ENCODE measurements at regions not wholly inside any gene's neighbourhood (a gene's known extent, or its start where the extent isn't known, plus 50 kb on each side); places are given as distances from the start of the nearest gene placed in this dataset.

GRCh38 chr17:13403982-13404946, 197.5 kb downstream of the HS3ST3A1 start (continued):
- TF ChIP-seq, protein P1, sequence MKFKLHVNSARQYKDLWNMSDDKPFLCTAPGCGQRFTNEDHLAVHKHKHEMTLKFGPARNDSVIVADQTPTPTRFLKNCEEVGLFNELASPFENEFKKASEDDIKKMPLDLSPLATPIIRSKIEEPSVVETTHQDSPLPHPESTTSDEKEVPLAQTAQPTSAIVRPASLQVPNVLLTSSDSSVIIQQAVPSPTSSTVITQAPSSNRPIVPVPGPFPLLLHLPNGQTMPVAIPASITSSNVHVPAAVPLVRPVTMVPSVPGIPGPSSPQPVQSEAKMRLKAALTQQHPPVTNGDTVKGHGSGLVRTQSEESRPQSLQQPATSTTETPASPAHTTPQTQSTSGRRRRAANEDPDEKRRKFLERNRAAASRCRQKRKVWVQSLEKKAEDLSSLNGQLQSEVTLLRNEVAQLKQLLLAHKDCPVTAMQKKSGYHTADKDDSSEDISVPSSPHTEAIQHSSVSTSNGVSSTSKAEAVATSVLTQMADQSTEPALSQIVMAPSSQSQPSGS (IDR thresholded peaks at IDR 0.05; ENCODE audit: low read length) = no peak
- TF ChIP-seq POU5F1 (IDR thresholded peaks at IDR 0.05; ENCODE audit: low read depth, low read length) (no peak), TEAD4 (IDR thresholded peaks at IDR 0.05; ENCODE audit: low read depth, low read length) (no peak), POLR2AphosphoS5 (IDR thresholded peaks at IDR 0.05; ENCODE audit: low read depth, low read length) (no peak)
